Heart right ventricle (tissue), 16 donors: ENCODE measurements at regions not wholly inside any gene's neighbourhood (a gene's known extent, or its start where the extent isn't known, plus 50 kb on each side); places are given as distances from the start of the nearest gene placed in this dataset.

Experiments used
- ATAC-seq, 8 donors: fragments of 200-7000 bp; cut with Tn5 transposase; one replicate each; pipeline ENCODE4 v1.9.1; 2020; ENCODE audit warnings: mild to moderate bottlenecking in 8 of 8, moderate library complexity in 8 of 8, moderate number of reproducible peaks in 1 of 8
- DNase-seq, 2 donors: peaks; one replicate each; pipeline ENCODE4 v3.0.0-alpha.2; 2020
- H3K27ac ChIP-seq, 10 donors: fragments of 200-600 bp; sonication (generic) in 2 of 10; one replicate each; pipeline versions ENCODE4 v1.5.0 to v1.8.0; 2020 to 2022; ENCODE audit warnings: mild to moderate bottlenecking in 3 of 10
- H3K27me3 ChIP-seq, 7 donors: fragments of 200-600 bp; one replicate each; pipeline ENCODE4 v1.8.0; 2021 to 2022; ENCODE audit warnings: mild to moderate bottlenecking in 2 of 7
- H3K36me3 ChIP-seq, 9 donors: fragments of 200-600 bp; sonication (generic) in 1 of 9; one replicate each; pipeline versions ENCODE4 v1.5.0 to v1.8.0; 2020 to 2022; ENCODE audit warnings: mild to moderate bottlenecking in 2 of 9
- H3K4me1 ChIP-seq, 9 donors: fragments of 200-600 bp; sonication (generic) in 1 of 9; one replicate each; pipeline versions ENCODE4 v1.5.0 to v1.8.0; 2020 to 2022; ENCODE audit warnings: mild to moderate bottlenecking in 4 of 9
- H3K4me3 ChIP-seq, 10 donors: fragments of 200-600 bp; sonication (generic) in 2 of 10; one replicate each; pipeline versions ENCODE4 v1.5.0 to v1.8.0; 2020 to 2022; ENCODE audit warnings: mild to moderate bottlenecking in 7 of 10, moderate library complexity in 2 of 10
- H3K9me3 ChIP-seq, 11 donors: fragments of 200-600 bp in 10 of 11; sonication (generic) in 2 of 11; one replicate each; pipeline versions ENCODE4 v1.5.0 to v1.8.0; 2013 to 2022; ENCODE audit warnings: mild to moderate bottlenecking in 2 of 11, control low read depth in 1 of 11, moderate library complexity in 1 of 11
- WGBS, 2 donors: extraction: QIAGEN DNeasy Blood & Tissue Kit; methylation state at CpG; one replicate each; pipeline ENCODE4 v1.1.7; 2013; ENCODE audit warnings: inconsistent platforms in 1 of 2; 5-methylcytosine and 5-hydroxymethylcytosine counted together
- intact Hi-C, 10 donors: fragments of 100-400 bp; cut with DNase I; formaldehyde crosslinking; loops; one replicate each; pipeline versions ENCODE4 v1.11.1 to v1.14.2; 2022
- TF ChIP-seq, protein P1 (sequence below), 9 donors: fragments of 200-600 bp; sonication (generic) in 2 of 9; IDR thresholded peaks; one replicate each; pipeline versions ENCODE4 v1.5.0 to v1.8.0; 2021 to 2022; ENCODE audit warnings: antibody characterized with exemption in 9 of 9, mild to moderate bottlenecking in 5 of 9, moderate library complexity in 1 of 9
- donor health status: Arrhythmogenic right ventricular cardiomyopathy.
- donor health status: ischemic (EF 13 %, LVEDD 7.1; RV severe dilation, severe dysfunction).
- donor health status: healthy with polysubstance abuse.
- donor health status: DM: no; HTN: yes; CAD: no.
- donor health status: DM: no; HTN: no; CAD: no.
- donor health status: ischemic (EF 25% LVEDD 6.9; RV normal size, moderate dysfunction).
- donor health status: ischemic (EF 25% LVEDD 5.7; RV mildly dilated, moderate dysfunction).
- donor health status: healthy.
- donor health status: DM: yes; HTN: yes; CAD: no.
- donor health status: Ischemic cardiomyopathy.
- donor health status: ischemic (EF 35%, LVEDD 5.7; RV mildly dilated, moderate dysfunction).
- donor health status: nonischemic (EF 11% LVEDD 7.7; RV severe dilation, severe dysfunction).
- donor health status: DM: yes; HTN: yes; CAD: no.
- donor health status: PGD.
- donor health status: ischemic (EF 29% LVEDD 5.4; RV normal size, mild dysfunction).
- donor health status: nonischemic (EF 23%, LVEDD 6.1; RV moderate dilation, normal function).

DNA sequence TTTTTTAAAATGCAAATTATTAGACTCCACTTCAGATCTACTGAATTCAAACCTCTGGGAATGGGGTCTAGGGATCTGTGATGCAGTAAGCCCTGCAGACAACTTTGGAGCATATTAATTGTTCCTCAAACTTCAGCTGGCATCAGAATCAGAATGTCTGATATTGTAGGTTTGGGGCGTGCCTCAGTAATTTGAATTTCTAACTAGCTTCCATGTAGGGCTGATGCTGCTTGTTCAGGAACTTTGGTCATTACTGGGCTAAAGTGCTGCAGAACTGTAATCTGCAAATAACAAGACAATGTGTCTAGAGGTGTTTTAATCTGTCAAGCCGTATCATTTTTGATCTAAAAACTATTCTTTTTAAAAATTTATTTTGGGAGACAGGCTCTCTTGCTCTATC lies 1719.7 kb upstream of the PIK3C3 start:
- DNase-seq (no peak), ATAC-seq (no peak)
- WGBS, 2 donors = 79 to 84% methylated on average over 2 of the region's 2 CpGs
- TF ChIP-seq, protein P1, sequence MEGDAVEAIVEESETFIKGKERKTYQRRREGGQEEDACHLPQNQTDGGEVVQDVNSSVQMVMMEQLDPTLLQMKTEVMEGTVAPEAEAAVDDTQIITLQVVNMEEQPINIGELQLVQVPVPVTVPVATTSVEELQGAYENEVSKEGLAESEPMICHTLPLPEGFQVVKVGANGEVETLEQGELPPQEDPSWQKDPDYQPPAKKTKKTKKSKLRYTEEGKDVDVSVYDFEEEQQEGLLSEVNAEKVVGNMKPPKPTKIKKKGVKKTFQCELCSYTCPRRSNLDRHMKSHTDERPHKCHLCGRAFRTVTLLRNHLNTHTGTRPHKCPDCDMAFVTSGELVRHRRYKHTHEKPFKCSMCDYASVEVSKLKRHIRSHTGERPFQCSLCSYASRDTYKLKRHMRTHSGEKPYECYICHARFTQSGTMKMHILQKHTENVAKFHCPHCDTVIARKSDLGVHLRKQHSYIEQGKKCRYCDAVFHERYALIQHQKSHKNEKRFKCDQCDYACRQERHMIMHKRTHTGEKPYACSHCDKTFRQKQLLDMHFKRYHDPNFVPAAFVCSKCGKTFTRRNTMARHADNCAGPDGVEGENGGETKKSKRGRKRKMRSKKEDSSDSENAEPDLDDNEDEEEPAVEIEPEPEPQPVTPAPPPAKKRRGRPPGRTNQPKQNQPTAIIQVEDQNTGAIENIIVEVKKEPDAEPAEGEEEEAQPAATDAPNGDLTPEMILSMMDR (IDR thresholded peaks at IDR 0.05) = no peak
- no peaks in the 10 kb centered on the region for H3K27me3 ChIP-seq
- no peak overlapping the region for H3K27ac ChIP-seq
- H3K9me3 ChIP-seq = peaks cover 0 to 11% (median 0%) of the 10 kb centered on the region in 11 donors
- no peaks in the 10 kb centered on the region for H3K36me3 ChIP-seq
- H3K4me3 ChIP-seq = no peak overlapping the region
- intact Hi-C loops = no loop called here
- no peaks in the 10 kb centered on the region for H3K4me1 ChIP-seq

DNA sequence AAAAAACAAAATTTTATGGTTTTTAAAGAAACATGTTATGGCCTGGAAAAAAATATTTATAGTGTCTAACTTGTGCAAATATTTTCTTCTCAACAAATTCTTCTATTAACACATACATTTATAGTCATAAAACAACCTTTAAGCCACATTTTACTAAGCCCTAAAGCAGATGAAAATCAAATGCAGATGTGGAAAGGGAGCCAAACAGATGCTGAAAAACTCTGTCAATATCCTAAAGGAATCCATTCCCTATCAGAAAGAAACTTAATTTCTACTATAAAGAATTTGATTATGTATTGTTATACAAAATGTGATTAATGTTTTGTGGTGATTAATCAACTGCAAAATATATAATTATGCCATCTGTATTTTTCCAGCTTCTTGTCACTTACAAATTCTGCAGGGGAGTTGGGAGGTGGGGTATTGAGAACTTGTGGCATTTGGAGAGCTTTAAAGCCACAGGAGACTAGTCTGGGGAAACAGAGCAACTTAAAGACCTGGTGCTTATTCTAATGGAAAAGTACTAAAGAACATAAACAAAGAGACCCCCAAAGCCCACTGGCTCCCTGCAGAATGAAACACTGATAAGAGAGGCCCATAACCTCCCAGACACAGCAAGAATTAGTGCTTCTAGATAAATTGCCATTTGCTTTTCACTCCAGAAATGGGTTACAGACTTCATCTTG lies 1721.0 kb upstream of the PIK3C3 start:
- Histone ChIP-seq H3K9me3 (peaks cover 0 to 11% (median 0%) of the 10 kb centered on the region in 11 donors), H3K36me3 (no peaks in the 10 kb centered on the region), H3K27ac (no peak overlapping the region), H3K27me3 (no peaks in the 10 kb centered on the region), H3K4me1 (no peaks in the 10 kb centered on the region), H3K4me3 (no peak overlapping the region)
- ATAC-seq (no peak), DNase-seq (no peak)
- TF ChIP-seq, protein P1 (IDR thresholded peaks at IDR 0.05) = no peak
- intact Hi-C loops = no loop called here

DNA sequence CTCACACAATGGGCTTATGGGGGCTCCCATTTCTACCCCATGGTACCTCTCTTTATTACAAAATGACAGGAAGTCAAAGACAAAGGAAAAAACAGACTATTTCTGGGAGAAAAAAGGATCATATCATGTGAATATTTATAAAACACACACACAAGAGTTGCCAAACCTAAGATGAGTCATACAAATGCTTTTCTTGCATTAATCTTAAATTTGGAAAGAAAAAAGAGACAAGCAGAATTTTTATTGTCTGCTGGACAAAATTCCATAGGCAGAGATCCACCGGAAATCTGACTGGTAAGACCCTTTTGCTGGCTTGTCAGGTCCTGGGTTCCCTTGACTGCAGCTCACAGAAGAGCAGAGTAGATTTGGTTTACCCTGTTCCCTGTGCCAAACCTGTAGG lies 1732.3 kb upstream of the PIK3C3 start:
- no peak overlapping the region for H3K27ac ChIP-seq
- no peaks in the 10 kb centered on the region for H3K36me3 ChIP-seq
- ATAC-seq (no peak), DNase-seq (no peak)
- no peaks in the 10 kb centered on the region for H3K9me3 ChIP-seq
- TF ChIP-seq, protein P1 (IDR thresholded peaks at IDR 0.05) = no peak
- H3K27me3 ChIP-seq = no peaks in the 10 kb centered on the region
- H3K4me1 ChIP-seq = no peaks in the 10 kb centered on the region
- intact Hi-C loops = no loop called here
- no peak overlapping the region for H3K4me3 ChIP-seq
- WGBS, 2 donors = 62 to 78% methylated on average over 1 of the region's 1 CpG

DNA sequence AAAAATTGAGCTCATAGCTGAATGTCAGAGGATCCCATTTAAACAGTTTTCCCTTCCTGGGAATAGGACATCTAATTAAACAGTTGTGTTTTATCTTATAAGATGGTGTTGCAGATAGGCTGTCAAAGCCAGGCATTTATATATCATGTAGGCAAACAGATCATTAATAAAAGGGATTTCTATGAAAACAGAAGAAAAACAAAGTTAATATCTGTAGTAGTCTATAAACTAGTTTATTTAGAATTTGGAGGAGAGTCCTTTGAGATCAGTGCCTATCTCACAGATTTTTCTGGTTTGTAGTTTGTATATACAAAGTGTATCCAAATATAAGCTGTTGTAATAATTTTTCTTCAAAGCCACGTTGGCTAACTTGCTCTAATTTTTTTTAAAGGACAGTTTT lies 1738.2 kb upstream of the PIK3C3 start:
- intact Hi-C loops = no loop called here
- 58 to 68% methylated on average over 1 of the region's 1 CpG for WGBS, 2 donors
- Histone ChIP-seq H3K4me3 (no peak overlapping the region), H3K27me3 (no peaks in the 10 kb centered on the region), H3K9me3 (no peaks in the 10 kb centered on the region), H3K27ac (no peak overlapping the region), H3K36me3 (no peaks in the 10 kb centered on the region), H3K4me1 (no peaks in the 10 kb centered on the region)
- no peak for DNase-seq
- TF ChIP-seq, protein P1 (IDR thresholded peaks at IDR 0.05) = no peak
- no peak for ATAC-seq
